Islet precursor cell (in vitro differentiated cells): ENCODE measurements at regions not wholly inside any gene's neighbourhood (a gene's known extent, or its start where the extent isn't known, plus 50 kb on each side); places are given as distances from the start of the nearest gene placed in this dataset.
"Not testable (repeated sequence)": the region's sequence is repeated elsewhere in the genome, so short reads cannot be mapped to it uniquely, and the experiment has no call there.

Experiments
- DNase-seq: peaks from one replicate; pipeline ENCODE4 v3.0.0-alpha.2; 2018

- peak; percentile 63 for DNase-seq
Observed at GRCh38 chr3:109480014-109480413, 142.7 kb upstream of the DPPA4 start.

GRCh38 chr3:109478614-109479013 is 141.3 kb upstream of the DPPA4 start:
- DNase-seq: no peak

DNA sequence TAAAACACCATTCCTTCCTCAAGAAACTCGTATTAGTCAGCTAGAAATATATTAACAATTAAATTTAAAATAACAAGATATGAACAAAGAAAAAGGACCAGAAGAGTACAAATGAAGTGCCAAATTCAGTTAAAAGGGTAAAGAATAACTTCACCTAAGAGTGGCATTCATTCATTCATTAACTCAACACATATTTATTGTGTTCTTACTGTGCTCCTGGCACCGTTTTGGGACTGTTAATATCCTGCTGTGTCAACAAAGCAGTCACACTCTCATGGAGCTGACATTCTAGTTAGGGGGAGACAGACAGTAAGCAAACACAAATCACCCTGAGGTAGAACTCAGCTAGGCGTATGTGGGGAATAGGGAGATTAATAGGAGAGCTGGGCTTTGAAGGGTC is 123.6 kb upstream of the DPPA4 start:
- DNase-seq: no peak

DNA sequence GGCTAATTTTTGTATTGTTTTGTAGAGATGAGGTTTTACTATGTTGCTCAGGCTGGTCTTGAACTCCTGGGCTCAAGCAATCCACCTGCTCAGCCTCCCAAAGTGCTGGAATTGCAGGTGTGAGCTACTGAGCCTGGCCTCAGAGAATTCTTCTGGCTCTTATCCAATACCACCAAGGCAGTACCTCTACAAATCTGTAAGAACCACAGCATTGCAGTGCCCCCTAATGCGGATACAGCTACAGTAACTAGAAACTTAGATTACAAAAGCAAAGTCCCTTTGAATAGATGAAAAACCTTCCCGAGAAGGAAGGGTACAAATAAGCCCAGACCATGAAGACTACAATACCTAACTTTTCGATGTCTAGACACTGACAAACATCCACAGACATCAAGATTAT is 107.9 kb upstream of the DPPA4 start:
- no peak for DNase-seq

DNA sequence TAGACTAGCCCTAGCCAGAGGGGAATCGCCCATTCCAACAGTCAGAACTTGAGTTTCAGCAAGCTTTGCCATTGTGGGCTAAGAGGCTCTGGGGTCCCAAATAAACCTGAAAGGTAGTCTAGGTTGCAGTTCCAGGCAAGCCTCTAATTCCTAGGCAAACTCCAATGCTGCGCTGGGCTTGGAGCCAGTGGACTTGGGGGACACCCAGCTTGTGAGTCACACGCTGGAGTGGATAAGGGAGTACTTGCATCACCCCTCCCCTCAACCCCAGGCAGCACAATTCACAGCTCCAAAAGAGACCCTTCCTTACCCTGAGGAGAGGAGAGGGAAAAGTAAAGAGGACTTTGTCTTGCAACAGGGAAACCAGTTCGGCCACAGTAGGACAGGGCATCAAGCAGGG is 105.2 kb upstream of the DPPA4 start:
- DNase-seq: no peak

DNA sequence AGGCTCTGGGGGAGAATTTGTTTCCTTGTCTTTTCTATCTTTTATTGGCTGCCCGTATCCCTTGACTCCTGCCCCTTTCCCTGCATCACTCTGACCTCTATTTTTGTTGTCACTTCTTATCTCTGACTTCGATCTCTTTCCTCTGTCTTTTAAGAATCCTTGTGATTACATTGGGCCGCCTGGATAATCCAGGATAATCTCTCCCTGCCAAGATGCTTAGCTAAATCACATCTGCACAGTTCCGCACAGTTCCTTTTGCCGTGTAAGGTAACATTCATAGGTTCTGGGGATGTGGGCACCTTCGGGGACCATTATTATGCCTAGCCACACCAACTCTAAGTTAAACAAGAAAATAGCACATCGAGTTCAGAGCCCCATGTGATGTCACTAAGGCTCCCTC is 103.0 kb upstream of the DPPA4 start:
- DNase-seq: no peak

- DNase-seq: no peak
Observed at GRCh38 chr3:109432833-109433232, 95.5 kb upstream of the DPPA4 start.

DNA sequence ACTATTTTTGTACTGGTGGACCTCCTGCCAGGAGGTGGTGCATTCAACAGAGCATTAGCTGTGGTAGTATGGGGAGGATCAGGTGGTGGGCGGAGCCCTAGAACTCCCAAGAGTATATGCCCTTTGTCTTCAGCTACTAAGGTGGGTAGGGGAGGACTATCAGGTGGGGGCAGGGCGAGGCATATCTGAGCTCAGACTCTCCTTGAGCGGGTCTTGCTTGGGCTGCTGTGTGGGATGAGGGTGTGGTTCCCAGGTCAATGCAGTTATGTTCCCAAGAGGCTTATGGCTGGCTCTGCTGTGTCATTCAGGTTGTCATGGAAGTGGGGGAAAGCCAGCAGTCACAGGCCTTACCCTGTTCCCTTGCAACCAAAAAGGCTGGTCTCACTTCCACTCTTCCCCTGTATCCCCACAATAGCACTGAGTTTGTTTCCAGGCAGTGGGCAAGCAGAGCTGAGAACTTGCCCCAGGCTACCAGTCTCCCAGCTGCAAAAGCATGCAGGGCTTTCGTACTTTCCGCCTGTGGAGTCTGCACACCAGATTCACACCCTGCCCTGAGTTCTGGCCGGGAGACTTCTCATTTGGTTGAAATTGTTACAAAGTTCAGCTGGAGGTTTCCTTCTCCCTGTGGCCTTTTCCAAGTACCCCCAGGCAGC is 93.7 kb upstream of the DPPA4 start:
- peak; percentile 75 for DNase-seq

DNA sequence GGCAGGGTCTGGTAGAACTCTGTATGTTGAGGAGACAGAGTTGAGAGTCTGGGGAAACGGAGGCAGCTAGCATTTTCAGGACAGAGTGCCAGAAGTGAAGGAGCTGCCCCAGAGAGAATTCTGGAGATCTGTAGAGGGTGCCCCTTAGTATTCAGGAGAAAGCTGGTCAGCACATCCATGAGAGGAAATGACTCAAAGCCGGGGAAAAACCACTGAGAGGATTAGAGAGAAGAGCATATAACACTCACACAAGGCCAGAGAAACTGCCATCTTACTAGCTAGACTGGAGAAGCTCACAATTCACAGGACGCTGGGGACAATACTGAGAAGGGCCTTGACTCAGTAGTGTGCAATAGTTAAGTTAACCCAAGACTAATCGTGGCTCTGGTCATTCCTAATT is 75.7 kb upstream of the DPPA4 start:
- DNase-seq: no peak

DNA sequence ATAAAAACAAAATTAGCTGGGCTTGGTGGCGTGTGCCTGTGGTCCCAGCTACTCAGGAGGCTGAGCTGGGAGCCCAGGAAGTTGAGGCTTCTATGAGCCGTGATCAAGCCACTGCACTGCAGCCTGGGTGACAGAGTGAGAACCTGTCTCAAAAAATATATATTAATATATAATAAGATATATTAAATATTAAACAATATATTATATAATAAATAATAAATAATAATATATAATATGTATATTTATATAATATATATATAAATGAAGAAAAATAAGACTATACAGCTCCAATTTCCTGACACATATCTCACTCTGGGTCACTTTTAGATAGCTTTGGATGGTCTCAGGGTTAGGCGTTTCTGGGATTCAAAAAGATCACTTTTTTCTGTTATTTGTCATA is 74.2 kb upstream of the DPPA4 start:
- no peak for DNase-seq

DNA sequence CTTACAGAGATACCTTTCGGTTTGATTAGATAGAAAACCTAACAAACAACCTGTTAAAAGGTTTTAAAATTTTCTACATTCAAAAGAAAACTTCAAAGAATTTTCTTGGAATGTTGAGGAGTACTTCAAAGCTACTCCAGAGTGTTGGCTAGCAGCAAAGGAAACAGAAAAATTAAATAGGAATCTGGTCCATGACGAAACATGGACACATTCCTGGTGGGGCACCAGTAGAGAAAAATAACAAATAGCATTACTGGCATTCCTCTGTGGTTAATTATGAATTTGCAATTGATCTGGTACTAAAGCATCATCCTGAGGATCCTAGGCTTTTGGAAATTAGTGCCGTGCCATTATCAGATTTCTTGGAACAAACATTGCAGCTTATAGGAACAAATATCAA is 59.5 kb upstream of the DPPA4 start:
- DNase-seq: no peak

GRCh38 chr3:109393728-109394127 is 56.4 kb upstream of the DPPA4 start:
- not testable (repeated sequence) for DNase-seq

- DNase-seq: no peak
Observed at GRCh38 chr3:109392293-109392692, 54.9 kb upstream of the DPPA4 start.

GRCh38 chr3:109387621-109388020 is 50.3 kb upstream of the DPPA4 start:
- no peak for DNase-seq

GRCh38 chr3:109387201-109387600 is 49.9 kb upstream of the DPPA4 start:
- no peak for DNase-seq
